ENCODE measurements at regions not wholly inside any gene's neighbourhood (a gene's known extent, or its start where the extent isn't known, plus 50 kb on each side); places are given as distances from the start of the nearest gene placed in this dataset.

DNA sequence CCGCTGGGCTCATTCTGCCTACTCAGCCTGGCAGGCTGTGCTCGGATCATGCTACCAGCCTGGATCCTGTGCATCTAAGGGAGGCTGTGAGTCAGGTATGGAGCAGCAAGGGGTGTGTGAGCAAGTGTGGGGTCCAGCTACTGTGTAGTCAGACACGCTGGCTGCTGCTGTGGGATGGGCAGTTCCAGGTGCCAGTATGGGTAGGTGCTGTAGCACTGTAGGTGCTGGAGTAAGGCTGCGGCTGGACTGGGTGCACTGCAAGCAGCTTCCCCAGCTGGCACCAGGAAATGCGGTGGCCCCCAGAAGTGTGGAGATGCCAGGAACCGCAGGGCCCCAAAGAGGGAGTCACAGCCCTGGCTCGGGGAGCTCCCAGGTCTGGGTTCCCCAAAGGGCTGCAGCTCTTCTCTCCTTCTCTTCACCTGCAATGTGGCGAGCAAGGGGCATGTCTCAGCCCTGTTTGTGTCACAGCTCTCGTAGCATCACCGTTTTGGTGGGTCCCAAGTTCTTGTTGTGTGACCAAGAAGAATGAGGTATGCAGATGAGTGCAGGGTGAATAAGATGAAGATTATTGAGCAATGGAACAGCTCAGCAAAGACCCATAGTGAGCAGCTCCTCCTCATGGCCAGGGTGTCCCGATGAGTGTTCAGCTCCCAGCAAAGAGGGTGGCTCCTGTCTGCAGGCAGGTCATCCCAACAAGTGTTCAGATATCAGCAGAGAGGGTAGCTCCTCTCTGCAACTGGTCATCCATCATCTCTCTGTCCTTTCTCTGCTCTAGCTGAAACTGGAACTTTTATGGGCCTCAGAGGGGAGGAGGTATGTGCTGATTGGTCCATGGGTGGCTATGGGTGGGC is 462.9 kb downstream of the TBC1D22A start:
- no peak for DNase-seq
